ENCODE measurements at regions not wholly inside any gene's neighbourhood (a gene's known extent, or its start where the extent isn't known, plus 50 kb on each side); places are given as distances from the start of the nearest gene placed in this dataset.
"Not testable (repeated sequence)": the region's sequence is repeated elsewhere in the genome, so short reads cannot be mapped to it uniquely, and the experiment has no call there.

DNA sequence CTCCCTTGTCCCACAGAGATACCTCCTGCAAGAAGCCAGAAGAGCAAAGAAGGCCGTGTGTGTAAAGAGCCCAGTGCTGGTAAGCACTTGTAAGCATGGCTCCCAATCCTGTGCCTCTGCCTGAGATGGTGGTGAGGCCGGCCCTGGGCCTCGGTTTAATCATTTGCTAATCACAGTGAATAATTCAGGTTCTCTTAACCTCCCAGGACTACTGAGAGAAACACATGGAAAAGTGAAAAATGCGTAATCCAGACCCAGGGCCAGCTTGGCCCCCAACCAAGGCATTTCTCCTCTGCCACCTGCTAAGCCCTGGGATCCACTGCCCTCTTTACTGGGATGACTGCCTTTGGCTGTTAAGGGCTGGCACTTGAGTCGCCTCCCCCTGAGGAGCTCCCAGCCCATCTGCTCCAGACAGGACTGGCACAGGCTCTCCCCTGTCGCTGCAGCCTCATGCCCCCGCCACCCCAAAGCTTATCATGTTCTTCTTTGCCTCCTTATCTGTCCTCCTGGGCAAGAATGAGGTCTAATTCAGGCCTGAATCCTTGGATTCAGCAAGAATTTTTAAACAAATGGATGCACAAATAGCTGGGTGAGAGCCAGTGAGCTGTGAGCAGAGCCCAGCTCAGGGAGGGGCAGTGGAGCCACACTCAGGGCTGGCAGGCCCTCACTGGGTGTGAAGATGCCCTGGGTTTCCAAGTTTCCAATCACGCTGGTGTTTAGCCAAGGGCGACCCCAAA is 193.9 kb upstream of the HS6ST1 start:
- DNase-seq = no peak

GRCh38 chr2:128513116-128513960 is 194.7 kb upstream of the HS6ST1 start:
- no peak for DNase-seq

- DNase-seq = no peak
These were observed 195.3 kb upstream of the HS6ST1 start for GRCh38 chr2:128513961-128514283.

GRCh38 chr2:128514555-128514955 is 195.9 kb upstream of the HS6ST1 start:
- no peak for DNase-seq

GRCh38 chr2:128516938-128517337 is 198.3 kb upstream of the HS6ST1 start:
- no peak for DNase-seq

DNA sequence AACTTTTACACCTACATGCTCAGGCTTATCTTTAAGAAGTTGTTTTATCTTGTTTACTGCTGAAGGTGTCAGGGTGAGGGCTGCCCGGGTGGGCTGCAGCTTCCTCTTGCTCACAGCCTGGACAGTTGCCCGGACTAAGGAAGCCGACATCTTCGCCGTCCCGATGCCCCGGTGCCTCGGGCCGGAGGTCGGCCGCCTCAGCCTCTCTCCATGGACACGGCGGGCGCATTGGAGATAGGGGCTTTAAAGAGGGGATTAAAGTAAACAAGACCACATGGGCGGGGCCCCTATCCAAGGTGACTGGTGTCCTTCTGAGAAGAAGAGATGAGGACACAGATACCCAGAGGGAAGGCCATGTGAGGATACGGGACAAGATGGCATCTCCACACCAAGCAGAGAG is 200.4 kb upstream of the HS6ST1 start:
- not testable (repeated sequence) for DNase-seq

GRCh38 chr2:128519517-128520215 is 201.0 kb upstream of the HS6ST1 start:
- DNase-seq = no peak

- no peak for DNase-seq
These were observed 201.7 kb upstream of the HS6ST1 start for GRCh38 chr2:128520340-128520739.

DNA sequence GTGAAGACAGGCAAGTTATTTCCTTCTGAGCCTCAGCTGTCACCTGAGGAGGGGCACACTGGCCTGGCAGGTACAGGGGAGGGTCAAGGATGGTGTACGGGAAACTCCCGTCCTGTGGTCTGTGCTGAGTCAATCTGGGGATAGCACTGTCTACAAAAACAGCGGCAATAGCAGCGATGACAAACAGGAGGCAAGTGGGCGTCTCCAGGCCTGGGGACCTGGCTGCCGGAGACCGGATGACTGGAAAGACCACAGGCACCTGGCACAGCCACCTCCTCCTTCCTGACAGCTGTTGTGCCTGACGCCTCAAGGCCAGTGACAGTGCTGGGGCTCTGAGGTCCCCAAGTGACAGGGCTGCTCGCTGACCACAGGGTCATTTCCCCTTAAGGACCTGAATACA is 202.1 kb upstream of the HS6ST1 start:
- DNase-seq = no peak

- DNase-seq = no peak
These were observed 202.8 kb upstream of the HS6ST1 start for GRCh38 chr2:128521482-128521881.

DNA sequence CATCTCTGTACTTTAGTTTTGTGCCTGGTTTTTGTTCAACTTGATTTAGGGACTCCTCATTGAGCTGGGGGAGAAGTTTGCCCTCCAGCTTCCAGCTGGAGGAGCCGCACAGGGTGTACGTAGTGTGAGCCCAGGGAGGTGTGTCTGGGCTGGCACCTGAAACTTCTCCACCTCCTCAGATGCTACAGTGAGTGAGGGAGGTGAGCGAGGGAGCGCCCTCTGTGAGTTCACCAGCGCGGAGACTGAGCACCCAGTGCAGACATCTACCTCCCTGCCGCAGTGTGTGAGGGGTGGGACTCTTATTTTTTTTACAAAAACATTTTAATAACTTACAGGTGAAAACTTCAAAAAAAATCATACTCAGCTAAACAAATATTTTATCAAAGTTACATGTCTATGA is 204.2 kb upstream of the HS6ST1 start:
- no peak for DNase-seq

GRCh38 chr2:128523457-128523856 is 204.8 kb upstream of the HS6ST1 start:
- DNase-seq = no peak

DNA sequence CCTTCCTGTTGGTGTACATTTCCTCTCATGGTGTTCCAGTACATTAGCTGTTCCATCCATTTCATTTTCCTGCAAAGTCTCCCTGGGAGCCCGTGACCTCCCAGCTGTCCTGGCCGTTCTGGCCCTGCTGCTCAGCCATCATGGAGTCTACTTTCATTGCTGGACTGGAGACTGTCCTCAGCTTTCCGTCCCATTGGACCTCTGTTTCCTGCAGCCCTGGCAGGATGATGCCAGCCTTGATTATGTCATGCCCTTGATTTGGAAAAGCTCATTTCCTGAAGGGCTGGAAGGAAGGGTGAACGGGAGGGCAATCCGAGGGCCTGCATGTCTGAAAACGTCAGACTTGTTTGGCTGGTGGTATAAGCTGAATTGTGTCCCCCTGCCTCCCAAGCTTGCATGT is 205.5 kb upstream of the HS6ST1 start:
- no peak for DNase-seq

- no peak for DNase-seq
These were observed 207.0 kb upstream of the HS6ST1 start for GRCh38 chr2:128525653-128526052.

- DNase-seq = no peak
These were observed 207.8 kb upstream of the HS6ST1 start for GRCh38 chr2:128526455-128526976.

DNA sequence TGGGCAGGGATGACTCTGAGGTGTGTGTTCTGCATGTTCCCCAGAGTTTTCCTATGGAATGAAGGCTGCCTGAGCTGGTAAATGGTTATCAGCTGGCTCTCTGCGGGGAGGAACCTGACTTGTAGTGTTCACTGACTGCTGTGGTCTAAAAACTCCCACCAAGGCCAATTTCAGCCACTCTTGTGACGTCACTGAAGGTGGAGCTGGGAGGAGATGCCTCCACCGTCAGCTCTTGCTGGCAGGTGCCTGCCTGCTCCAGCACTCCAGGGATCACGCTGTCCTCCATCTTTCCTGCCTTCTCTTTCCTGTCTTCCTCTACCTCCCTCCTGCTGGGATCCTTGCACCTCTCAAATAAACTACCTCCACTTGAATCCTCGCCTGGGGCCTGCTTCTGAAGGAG is 209.5 kb upstream of the HS6ST1 start:
- DNase-seq = no peak

DNA sequence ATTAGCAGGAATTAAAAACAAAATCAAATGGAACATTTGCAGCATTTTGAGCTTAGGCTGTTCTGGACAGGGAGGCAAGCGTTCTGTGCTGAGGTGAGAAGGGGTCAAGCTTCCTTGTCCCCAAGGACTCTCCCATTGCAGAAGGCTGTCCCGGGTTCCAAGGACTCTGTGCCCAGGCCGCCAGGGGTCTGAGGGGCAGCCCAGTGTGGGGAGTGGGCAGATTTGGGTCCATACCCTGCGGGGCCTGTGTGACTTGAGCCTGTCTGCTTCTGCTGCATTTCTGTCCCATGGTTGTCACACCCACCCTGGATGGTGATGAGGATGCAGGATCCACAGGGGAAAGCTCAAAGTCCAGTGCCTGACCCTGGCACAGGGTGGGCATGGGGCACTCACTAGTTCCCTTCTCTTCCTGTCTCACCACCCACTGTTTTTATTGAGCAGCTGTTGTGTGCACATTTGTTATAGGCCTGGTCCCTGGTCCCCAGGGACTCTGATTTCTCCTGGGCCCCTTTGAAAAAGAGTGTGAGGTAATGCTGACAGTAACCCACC is 211.4 kb upstream of the HS6ST1 start:
- no peak for DNase-seq

DNA sequence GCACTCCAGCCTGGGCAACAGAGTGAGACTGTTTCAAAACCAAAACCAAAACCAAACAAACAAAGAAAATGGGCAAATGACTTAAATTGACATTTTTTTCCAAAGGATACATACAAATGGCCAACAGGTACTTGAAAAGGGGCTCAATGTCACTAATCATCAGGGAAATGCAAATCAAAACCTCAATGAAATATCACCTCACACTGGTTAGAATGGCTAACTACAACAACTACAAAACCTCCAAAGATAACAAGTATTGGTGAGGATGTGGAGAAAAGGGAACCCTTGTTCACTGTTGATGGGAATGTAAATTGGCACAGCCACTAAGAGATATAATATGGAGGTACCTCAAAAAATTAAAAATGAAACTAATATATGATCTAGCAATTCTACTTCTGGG is 213.2 kb upstream of the HS6ST1 start:
- no peak for DNase-seq

DNA sequence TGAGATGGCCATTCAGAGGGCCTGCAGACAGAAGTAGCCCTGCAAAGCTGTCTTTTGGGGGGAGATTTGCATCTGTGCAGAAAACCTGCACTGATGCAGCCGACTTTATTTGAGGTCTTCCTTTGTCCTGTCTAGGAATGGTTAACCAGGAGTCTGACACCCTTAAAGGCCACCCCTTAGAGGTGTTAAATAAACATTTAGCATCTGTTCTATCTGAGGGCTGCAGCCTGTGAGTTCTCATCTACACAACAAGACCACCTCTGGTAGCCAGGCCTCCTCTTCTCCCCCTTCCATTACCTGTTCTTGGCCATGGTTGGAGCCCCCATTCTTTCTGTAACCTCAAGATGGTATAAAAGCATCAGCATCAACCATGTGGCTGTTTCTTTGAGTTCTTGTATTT is 214.4 kb upstream of the HS6ST1 start:
- no peak for DNase-seq

- no peak for DNase-seq
These were observed 216.2 kb upstream of the HS6ST1 start for GRCh38 chr2:128534688-128535392.

DNA sequence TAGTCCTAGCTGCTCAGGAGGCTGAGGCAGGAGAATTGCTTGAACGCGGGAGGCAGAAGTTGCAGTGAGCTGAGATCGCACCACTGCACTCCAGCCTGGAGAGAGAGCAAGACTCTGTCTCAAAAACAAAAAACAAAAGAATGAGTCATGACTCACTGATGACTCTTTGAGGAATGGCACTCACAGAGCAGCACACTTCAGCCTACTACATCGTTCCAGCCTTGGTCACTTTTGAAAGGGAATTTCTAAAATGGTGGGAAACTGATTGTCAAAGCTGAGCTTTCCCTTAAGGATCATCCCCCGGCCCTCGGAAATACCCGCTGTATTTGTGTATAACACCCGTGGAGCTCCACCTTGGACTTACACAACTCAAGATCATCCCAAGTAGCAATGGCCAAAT is 217.3 kb upstream of the HS6ST1 start:
- no peak for DNase-seq

GRCh38 chr2:128536925-128537620 is 218.4 kb upstream of the HS6ST1 start:
- DNase-seq = no peak

All from DMS79 (cell line).